ENCODE measurements at regions not wholly inside any gene's neighbourhood (a gene's known extent, or its start where the extent isn't known, plus 50 kb on each side); places are given as distances from the start of the nearest gene placed in this dataset.

- no peak for DNase-seq
Measured at GRCh38 chr19:29324291-29324680, 111.3 kb upstream of the UQCRFS1 start.

- no peak for DNase-seq
Measured at GRCh38 chr19:29324717-29325116, 111.8 kb upstream of the UQCRFS1 start.

- no peak for DNase-seq
Measured at GRCh38 chr19:29325241-29325975, 112.5 kb upstream of the UQCRFS1 start.

GRCh38 chr19:29326351-29326750 is 113.4 kb upstream of the UQCRFS1 start:
- DNase-seq = no peak

- DNase-seq = no peak
Measured at GRCh38 chr19:29326849-29327840, 114.2 kb upstream of the UQCRFS1 start.

- no peak for DNase-seq
Measured at GRCh38 chr19:29328586-29328985, 115.6 kb upstream of the UQCRFS1 start.

GRCh38 chr19:29329460-29330134 is 116.6 kb upstream of the UQCRFS1 start:
- DNase-seq = no peak

GRCh38 chr19:29336425-29336824 is 123.5 kb upstream of the UQCRFS1 start:
- no peak for DNase-seq

GRCh38 chr19:29337029-29337428 is 124.1 kb upstream of the UQCRFS1 start:
- no peak for DNase-seq

GRCh38 chr19:29338480-29338879 is 125.5 kb upstream of the UQCRFS1 start:
- no peak for DNase-seq

- DNase-seq = no peak
Measured at GRCh38 chr19:29342721-29343120, 129.8 kb upstream of the UQCRFS1 start.

- no peak for DNase-seq
Measured at GRCh38 chr19:29364224-29364726, 151.3 kb upstream of the UQCRFS1 start.

- DNase-seq = no peak
Measured at GRCh38 chr19:29364999-29365398, 152.0 kb upstream of the UQCRFS1 start.

GRCh38 chr19:29365836-29366417 is 153.0 kb upstream of the UQCRFS1 start:
- no peak for DNase-seq

GRCh38 chr19:29366757-29367156 is 153.8 kb upstream of the UQCRFS1 start:
- no peak for DNase-seq

- no peak for DNase-seq
Measured at GRCh38 chr19:29367791-29368222, 154.9 kb upstream of the UQCRFS1 start.

- DNase-seq = no peak
Measured at GRCh38 chr19:29370276-29370675, 155.5 kb upstream of the VSTM2B start.

- DNase-seq = no peak
Measured at GRCh38 chr19:29371251-29372090, 154.3 kb upstream of the VSTM2B start.

- DNase-seq = no peak
Measured at GRCh38 chr19:29372091-29372415, 153.7 kb upstream of the VSTM2B start.

GRCh38 chr19:29372461-29372860 is 153.3 kb upstream of the VSTM2B start:
- DNase-seq = no peak

- no peak for DNase-seq
Measured at GRCh38 chr19:29372921-29373797, 152.6 kb upstream of the VSTM2B start.
